ENCODE measurements at regions not wholly inside any gene's neighbourhood (a gene's known extent, or its start where the extent isn't known, plus 50 kb on each side); places are given as distances from the start of the nearest gene placed in this dataset.

DNA sequence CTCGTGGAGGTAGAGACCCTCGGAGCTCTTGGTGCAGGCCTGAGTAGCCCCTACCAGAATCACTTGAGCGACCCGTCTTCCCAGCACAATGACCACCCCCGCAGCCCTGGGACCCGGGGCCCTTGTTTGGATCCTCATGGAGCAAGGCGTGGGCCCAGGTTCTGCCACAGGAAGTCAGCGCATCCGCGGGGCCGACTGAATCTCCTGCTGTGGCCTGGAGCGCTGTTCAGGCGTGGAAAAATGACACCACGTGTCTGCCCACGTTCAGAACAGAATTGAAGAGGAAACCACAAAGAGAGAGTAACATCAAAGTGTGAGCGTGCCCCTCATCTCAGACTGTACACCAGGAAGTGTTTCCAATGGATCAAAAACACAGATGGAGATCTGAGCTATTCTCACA lies 1479.2 kb downstream of the TBC1D22A start:
- Mint-ChIP-seq H3K27ac (no peak overlapping the region), H3K27me3 (peaks cover 3% of the 10 kb centered on the region), H3K4me1 (peaks cover 11% of the 10 kb centered on the region), H3K9me3 (no peaks in the 10 kb centered on the region), H3K36me3 (ENCODE audit: low read depth) (no peaks in the 10 kb centered on the region), H3K4me3 (no peak overlapping the region)
- POLR2A ChIA-PET = no interaction called here
- no peak for DNase-seq
- CTCF ChIA-PET = no interaction called here

- no peaks in the 10 kb centered on the region for H3K9me3 Mint-ChIP-seq
- H3K4me3 Mint-ChIP-seq = no peak overlapping the region
- DNase-seq = no peak
- CTCF ChIA-PET = no interaction called here
- H3K27ac Mint-ChIP-seq = no peak overlapping the region
- no peaks in the 10 kb centered on the region for H3K36me3 Mint-ChIP-seq (ENCODE audit: low read depth)
- peaks cover 11% of the 10 kb centered on the region for H3K4me1 Mint-ChIP-seq
- POLR2A ChIA-PET = no interaction called here
- H3K27me3 Mint-ChIP-seq = peaks cover 1% of the 10 kb centered on the region
Measured at GRCh38 chr22:48240935-48241230, 1478.4 kb downstream of the TBC1D22A start.

DNA sequence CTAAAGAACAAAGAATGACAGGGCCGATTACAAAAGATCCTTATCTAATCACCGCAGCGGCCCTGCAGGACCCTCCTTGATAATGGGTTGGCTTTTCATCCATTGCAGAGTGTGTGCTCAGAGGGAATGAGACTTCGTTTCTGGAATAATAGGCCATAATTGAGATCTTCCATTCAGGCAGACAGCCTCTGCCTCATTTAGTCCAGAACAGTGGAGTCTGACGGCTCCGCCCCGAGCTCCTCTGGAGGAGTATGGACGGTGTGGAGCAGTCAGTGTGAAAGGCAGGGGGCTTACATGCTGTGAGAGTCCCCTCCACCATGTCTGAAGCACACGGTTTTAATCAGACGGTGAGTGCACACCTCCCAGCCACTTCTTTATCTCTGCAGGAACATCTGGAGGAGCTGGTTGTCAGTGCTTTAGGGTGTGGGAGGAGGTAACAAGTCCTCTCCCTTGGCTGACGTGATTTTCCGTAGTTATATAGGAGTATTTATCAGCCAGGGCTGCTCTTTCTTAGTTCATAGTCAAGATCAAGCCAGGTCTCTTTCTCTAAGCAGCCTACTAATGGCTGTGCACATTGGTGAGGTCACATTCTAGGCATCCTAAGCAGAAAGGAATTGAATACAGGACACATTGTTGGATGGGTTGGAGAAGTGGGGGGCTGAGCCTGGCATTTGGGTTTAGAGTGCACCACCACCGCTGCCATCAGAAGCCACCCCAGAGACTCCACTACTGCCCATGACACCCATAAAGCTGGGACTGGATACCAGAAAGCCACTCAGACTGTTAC lies 1477.9 kb downstream of the TBC1D22A start:
- Mint-ChIP-seq H3K36me3 (ENCODE audit: low read depth) (no peaks in the 10 kb centered on the region), H3K4me1 (peaks cover 9% of the 10 kb centered on the region), H3K9me3 (no peaks in the 10 kb centered on the region), H3K27ac (no peak overlapping the region), H3K4me3 (no peak overlapping the region), H3K27me3 (peaks cover 1% of the 10 kb centered on the region)
- ChIA-PET CTCF (no interaction called here), POLR2A (no interaction called here)
- no peak for DNase-seq

- no peak overlapping the region for H3K4me3 Mint-ChIP-seq
- no peaks in the 10 kb centered on the region for H3K36me3 Mint-ChIP-seq (ENCODE audit: low read depth)
- H3K27me3 Mint-ChIP-seq = peaks cover 1% of the 10 kb centered on the region
- ChIA-PET CTCF (no interaction called here), POLR2A (no interaction called here)
- no peak overlapping the region for H3K27ac Mint-ChIP-seq
- DNase-seq = no peak
- H3K9me3 Mint-ChIP-seq = no peaks in the 10 kb centered on the region
- peaks cover 3% of the 10 kb centered on the region for H3K4me1 Mint-ChIP-seq
Measured at GRCh38 chr22:48239461-48240147, 1477.2 kb downstream of the TBC1D22A start.

DNA sequence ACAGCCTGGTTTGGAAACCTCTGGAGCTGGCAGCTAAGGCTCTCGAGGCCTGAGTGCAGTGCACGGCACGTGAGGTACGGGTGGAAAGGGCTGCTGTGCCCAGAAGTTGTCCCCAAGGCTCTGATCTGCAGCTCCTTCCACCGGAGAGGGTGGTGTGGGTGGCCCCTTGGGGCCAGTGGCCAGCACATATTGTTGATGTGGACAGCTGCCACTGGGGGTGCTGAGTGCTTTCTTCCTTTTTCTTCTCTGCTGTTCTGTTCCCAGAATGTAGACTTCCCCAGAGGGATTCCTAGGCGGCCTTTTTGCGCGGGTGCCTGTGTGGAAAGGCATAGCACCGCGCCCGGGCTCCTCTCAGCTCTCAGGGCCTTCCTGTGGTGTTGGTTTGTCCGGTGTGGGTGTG lies 1476.5 kb downstream of the TBC1D22A start:
- Mint-ChIP-seq H3K27ac (no peak overlapping the region), H3K27me3 (peaks cover 1% of the 10 kb centered on the region), H3K36me3 (ENCODE audit: low read depth) (no peaks in the 10 kb centered on the region), H3K4me3 (no peak overlapping the region), H3K9me3 (peaks cover under 1% of the 10 kb centered on the region), H3K4me1 (peaks cover 3% of the 10 kb centered on the region)
- CTCF ChIA-PET = no interaction called here
- DNase-seq = no peak
- POLR2A ChIA-PET = no interaction called here

DNA sequence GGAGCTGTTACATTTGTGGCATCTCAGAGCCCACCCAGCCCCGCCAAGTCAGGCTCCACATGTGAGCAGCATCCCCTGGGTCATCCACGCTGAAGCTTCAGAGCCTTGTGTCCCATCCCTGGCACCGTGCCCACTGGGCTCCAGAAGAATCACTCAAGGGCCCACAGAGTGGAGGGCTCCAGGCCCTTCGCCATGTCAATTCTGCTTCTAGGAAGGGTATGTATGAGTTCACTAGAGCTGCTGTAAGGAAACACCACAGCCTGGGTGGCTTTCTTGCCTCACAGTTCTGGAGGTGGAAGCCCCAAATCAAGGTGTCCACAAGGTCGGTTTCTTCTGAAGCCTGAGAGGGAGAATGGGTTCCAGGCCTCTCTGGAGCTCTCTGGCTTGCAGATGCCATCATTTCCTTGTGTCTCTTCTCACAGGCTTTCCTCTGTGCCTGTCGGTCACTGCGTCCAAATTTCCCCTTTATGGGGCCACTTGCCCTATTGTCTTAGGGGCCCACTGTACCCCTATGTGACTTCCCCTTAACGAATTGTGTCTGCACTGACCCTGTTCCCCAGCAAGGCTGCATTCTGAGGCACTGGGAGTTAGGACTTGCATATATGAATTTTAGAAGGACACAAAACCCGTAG lies 1476.0 kb downstream of the TBC1D22A start:
- ChIA-PET CTCF (no interaction called here), POLR2A (no interaction called here)
- DNase-seq = no peak
- Mint-ChIP-seq H3K4me1 (peaks cover 3% of the 10 kb centered on the region), H3K4me3 (no peak overlapping the region), H3K27ac (no peak overlapping the region), H3K27me3 (peaks cover 1% of the 10 kb centered on the region), H3K36me3 (ENCODE audit: low read depth) (no peaks in the 10 kb centered on the region), H3K9me3 (peaks cover 2% of the 10 kb centered on the region)

- POLR2A ChIA-PET = no interaction called here
Measured at GRCh38 chr22:48237466-48238283, 1475.2 kb downstream of the TBC1D22A start.

GRCh38 chr22:48236261-48236660 lies 1473.8 kb downstream of the TBC1D22A start:
- Mint-ChIP-seq H3K9me3 (peaks cover 7% of the 10 kb centered on the region), H3K4me1 (no peaks in the 10 kb centered on the region), H3K27me3 (peaks cover 1% of the 10 kb centered on the region), H3K27ac (no peak overlapping the region), H3K4me3 (no peak overlapping the region), H3K36me3 (ENCODE audit: low read depth) (no peaks in the 10 kb centered on the region)
- no peak for DNase-seq
- CTCF ChIA-PET = no interaction called here
- POLR2A ChIA-PET = no interaction called here

More at GRCh38 chr22:48237466-48238283, 1475.2 kb downstream of the TBC1D22A start:
- H3K4me1 Mint-ChIP-seq = peaks cover 3% of the 10 kb centered on the region
- CTCF ChIA-PET = no interaction called here
- peaks cover 2% of the 10 kb centered on the region for H3K9me3 Mint-ChIP-seq
- H3K4me3 Mint-ChIP-seq = no peak overlapping the region
- peaks cover 1% of the 10 kb centered on the region for H3K27me3 Mint-ChIP-seq
- no peak overlapping the region for H3K27ac Mint-ChIP-seq
- H3K36me3 Mint-ChIP-seq (ENCODE audit: low read depth) = no peaks in the 10 kb centered on the region
- no peak for DNase-seq

GRCh38 chr22:48235744-48236143 lies 1473.3 kb downstream of the TBC1D22A start:
- ChIA-PET CTCF (no interaction called here), POLR2A (no interaction called here)
- no peak overlapping the region for H3K27ac Mint-ChIP-seq
- H3K9me3 Mint-ChIP-seq = peaks cover 7% of the 10 kb centered on the region
- H3K27me3 Mint-ChIP-seq = peaks cover 1% of the 10 kb centered on the region
- DNase-seq = no peak
- H3K36me3 Mint-ChIP-seq (ENCODE audit: low read depth) = no peaks in the 10 kb centered on the region
- no peaks in the 10 kb centered on the region for H3K4me1 Mint-ChIP-seq
- H3K4me3 Mint-ChIP-seq = no peak overlapping the region

- CTCF ChIA-PET = interaction anchor here (0.6 kb wide), 1 partner anchor 140 kb away, joined by 3 read pairs; no protein-coding TSS in a partner anchor
- DNase-seq = no peak
- Mint-ChIP-seq H3K4me3 (no peak overlapping the region), H3K27me3 (no peaks in the 10 kb centered on the region), H3K27ac (no peak overlapping the region), H3K4me1 (no peaks in the 10 kb centered on the region), H3K9me3 (peaks cover 7% of the 10 kb centered on the region), H3K36me3 (ENCODE audit: low read depth) (no peaks in the 10 kb centered on the region)
- POLR2A ChIA-PET = no interaction called here
Measured at GRCh38 chr22:48234011-48234410, 1471.6 kb downstream of the TBC1D22A start.

DNA sequence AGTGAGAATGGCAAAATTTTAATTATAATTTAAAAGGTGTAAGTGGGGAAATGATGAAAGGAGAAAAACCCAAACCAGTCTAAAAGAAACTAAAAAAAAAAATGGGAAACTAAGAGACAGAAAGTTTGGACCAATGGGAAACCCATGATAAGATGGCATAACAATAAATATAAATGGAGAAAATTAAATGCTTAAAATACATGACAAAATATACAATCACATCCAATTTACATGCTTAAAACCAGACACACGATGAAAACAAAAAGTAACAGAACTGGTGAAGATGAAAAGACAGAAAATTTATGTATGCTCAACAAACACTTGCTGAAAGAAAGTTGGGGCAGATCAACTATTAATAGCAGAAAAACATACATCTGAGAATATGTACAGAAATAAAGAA lies 1471.1 kb downstream of the TBC1D22A start:
- ChIA-PET CTCF (no interaction called here), POLR2A (no interaction called here)
- H3K27ac Mint-ChIP-seq = no peak overlapping the region
- H3K4me3 Mint-ChIP-seq = no peak overlapping the region
- no peaks in the 10 kb centered on the region for H3K36me3 Mint-ChIP-seq (ENCODE audit: low read depth)
- no peak for DNase-seq
- no peaks in the 10 kb centered on the region for H3K27me3 Mint-ChIP-seq
- no peaks in the 10 kb centered on the region for H3K4me1 Mint-ChIP-seq
- peaks cover 7% of the 10 kb centered on the region for H3K9me3 Mint-ChIP-seq

DNA sequence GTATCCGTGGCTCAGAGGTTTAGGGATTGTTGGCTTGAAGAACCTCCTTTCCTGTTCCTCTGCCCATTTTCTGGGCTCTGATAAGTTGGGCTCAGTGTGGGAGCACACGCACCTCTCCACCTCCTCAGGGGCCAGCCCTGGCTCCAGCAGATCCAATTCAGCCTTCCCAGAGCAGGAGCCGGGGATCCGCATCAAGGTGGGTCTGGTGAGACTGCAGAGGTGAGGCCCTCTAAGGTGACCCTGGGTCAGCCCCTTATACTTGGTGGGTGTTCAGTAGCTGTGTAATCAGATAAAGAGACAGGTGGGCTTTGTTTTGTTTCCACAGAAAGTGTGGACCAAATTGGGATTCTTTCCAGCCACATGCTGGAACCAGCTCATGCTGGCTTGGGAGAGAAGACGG lies 1466.0 kb downstream of the TBC1D22A start:
- Mint-ChIP-seq H3K4me3 (no peak overlapping the region), H3K27ac (no peak overlapping the region), H3K4me1 (no peaks in the 10 kb centered on the region), H3K9me3 (peaks cover 5% of the 10 kb centered on the region), H3K27me3 (no peaks in the 10 kb centered on the region), H3K36me3 (ENCODE audit: low read depth) (no peaks in the 10 kb centered on the region)
- CTCF ChIA-PET = no interaction called here
- no peak for DNase-seq
- POLR2A ChIA-PET = no interaction called here

DNA sequence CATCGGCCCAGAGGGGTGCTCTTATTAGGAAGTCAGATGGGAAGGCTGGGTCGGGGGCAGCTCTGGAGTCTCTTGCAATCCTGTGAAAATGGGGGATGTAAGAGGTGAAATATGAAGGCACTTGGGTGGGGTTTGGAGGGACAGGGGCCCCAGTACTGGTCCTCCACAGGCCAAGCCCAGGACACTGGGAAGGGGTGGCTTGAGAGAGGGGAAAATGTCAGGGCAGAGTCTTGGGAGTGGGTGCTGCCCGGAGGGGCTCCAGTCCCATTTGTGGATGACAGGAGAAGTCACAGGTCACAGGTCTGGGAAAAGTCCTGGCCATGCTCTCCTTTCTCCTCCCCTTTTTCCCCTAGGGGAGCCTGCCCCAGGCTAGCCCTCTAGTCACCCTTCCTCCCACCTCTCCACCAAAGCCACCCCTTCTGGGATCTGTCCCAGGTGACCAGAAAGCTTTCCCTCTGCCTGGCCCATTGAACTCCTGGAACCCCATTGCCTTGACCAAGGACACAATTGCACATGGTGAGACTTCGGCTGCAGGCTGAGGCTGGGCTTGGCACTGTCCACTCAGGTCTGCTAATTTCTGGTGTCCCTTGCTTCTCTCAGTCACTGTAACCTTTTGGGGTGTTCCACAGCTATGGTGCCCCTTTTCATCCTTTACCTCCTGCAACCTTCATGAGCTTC lies 1465.0 kb downstream of the TBC1D22A start:
- no peak overlapping the region for H3K27ac Mint-ChIP-seq
- no peaks in the 10 kb centered on the region for H3K27me3 Mint-ChIP-seq
- H3K36me3 Mint-ChIP-seq (ENCODE audit: low read depth) = no peaks in the 10 kb centered on the region
- ChIA-PET POLR2A (no interaction called here), CTCF (no interaction called here)
- no peak overlapping the region for H3K4me3 Mint-ChIP-seq
- DNase-seq = no peak
- no peaks in the 10 kb centered on the region for H3K4me1 Mint-ChIP-seq
- H3K9me3 Mint-ChIP-seq = peaks cover 5% of the 10 kb centered on the region

Data from activated CD4-positive, alpha-beta T cell treated with anti-CD3 and anti-CD28 coated beads, Interleukin-2, amount 10 ng/mL, durations not matched to agents 7 days and 5 days (primary cell).